NOMO-1 (cell line): ENCODE measurements at regions not wholly inside any gene's neighbourhood (a gene's known extent, or its start where the extent isn't known, plus 50 kb on each side); places are given as distances from the start of the nearest gene placed in this dataset.

Experiments
- DNase-seq, 2 experiments: peaks; one replicate each; lab custom pipeline; 2025; ENCODE audit not compliant: unreplicated experiment in 2 of 2; lab: John Stamatoyannopoulos, UW

DNA sequence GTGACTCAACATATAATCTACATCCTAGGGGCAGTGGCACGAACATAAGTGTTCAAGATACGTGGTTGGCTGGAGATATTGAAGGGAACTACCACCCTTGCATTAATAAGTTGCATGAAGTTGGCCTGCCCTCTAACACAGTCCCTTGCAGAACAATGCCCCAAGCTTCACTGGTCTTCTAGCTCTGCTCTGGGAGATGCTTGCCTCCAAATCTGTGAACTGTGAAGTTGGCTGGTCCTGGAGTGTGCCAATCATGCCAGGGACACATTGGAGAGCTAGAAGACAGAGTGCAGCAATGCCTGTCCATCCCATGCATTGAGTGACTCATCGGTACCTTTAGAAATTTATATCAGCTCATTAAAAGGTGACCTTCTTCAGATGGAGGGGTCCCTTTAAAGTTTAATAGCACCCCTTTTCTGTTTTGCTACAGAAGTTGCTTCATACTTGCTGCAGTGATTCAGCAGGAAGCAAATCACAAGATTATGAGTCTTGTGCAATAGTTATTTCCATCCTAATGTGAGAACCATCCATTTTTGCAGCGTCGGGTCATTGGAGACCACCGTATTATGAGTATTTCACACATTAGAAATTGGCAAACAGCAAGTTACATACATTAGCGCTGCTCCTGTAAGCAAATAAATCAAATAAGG lies 55.2 kb upstream of the KAZN start:
- peak in 1 of 2 experiments; percentile 1 for DNase-seq

DNA sequence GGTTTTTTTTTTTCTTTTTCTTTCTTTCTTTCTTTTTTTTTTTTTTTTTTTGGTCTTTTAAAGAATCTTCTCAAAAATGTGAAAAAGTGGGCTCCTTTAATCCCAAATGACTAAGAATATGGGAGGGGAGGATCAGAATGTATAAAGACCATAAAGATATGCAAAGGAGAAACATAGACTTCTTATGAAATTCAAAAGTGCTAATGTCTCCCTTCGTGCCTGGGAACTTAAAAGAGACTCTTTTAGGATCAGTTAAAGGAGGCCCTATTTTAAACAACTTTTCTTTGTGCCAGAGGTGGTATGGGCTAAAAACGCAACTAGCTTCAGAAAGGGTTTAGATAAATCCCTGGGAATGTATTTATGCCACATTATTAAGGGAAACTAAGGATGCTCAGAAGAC lies 54.2 kb upstream of the KAZN start:
- no peak for DNase-seq

DNA sequence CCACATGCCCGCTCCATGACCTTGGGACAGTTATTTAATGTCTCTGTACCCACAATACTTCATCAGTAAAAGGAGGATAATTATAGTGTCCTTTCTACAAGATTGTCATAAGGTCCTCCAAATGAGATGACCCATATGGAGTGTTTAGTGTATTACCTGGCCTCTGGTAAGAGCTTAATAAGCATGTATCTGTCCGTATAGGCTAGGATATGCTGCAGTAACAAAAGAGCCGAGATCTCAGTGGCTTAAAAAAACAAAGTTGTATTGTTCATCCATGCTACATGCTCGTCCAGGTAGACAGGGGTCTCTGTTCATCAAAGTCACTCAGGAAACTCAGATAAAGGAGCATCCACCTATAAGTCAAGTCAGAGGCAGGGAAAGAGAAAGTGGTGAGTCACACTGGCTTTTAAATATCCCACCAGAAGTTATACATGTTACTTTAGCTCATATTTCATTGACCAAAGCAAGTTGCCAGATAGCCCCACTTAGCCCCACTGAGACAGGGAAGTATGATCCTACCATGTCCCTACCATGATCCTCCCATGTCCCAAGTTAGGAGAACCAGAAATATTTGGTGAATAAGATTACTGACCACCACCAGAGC lies 53.0 kb upstream of the KAZN start:
- DNase-seq: no peak

DNA sequence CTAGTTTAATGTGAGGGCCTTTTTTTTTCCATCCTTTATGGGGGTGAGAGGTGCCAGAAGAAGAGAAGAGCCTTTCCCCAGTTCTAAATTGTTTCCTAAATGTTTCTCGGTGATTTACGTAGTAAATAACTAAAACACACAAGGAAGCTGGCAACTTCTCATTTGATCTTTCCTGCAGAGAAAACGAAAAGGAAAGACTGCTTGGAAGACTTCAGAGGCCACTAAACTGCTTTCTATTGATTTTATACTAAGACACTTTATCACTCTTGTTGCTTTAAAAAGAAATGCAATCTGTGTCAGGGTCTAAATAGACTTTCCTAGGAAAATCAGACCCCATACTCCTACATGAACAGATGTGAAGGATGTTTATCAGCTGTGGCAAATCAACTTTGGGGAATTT lies 52.1 kb upstream of the KAZN start:
- no peak for DNase-seq
